Testis (tissue), 2 donors: ENCODE measurements at regions not wholly inside any gene's neighbourhood (a gene's known extent, or its start where the extent isn't known, plus 50 kb on each side); places are given as distances from the start of the nearest gene placed in this dataset.

Experiments
- DNase-seq: peaks from one replicate; pipeline ENCODE4 v3.0.0-alpha.2; 2019
- H3K27ac ChIP-seq, 2 donors: fragments of 200-600 bp; sonication (generic); one replicate each; pipeline ENCODE4 v1.5.1; 2019
- H3K27me3 ChIP-seq: fragments of 200-600 bp; sonication (generic); one replicate; pipeline ENCODE4 v1.5.1; 2019
- H3K36me3 ChIP-seq: fragments of 200-600 bp; sonication (generic); one replicate; pipeline ENCODE4 v1.5.1; 2017; ENCODE audit warnings: low read depth; ENCODE audit errors: missing control alignments
- H3K4me1 ChIP-seq: fragments of 200-600 bp; sonication (generic); one replicate; pipeline ENCODE4 v1.5.1; 2019
- H3K4me3 ChIP-seq, 2 donors: fragments of 200-600 bp; sonication (generic); one replicate each; pipeline ENCODE4 v1.5.1; 2017 to 2019
- H3K9me3 ChIP-seq: fragments of 200-600 bp; sonication (generic); one replicate; pipeline ENCODE4 v1.5.1; 2017
- CTCF ChIP-seq, 3 experiments: fragments of 450-650 bp in 2 of 3; fragments of 200-600 bp in 1 of 3; sonication (generic) in 1 of 3; IDR thresholded peaks; one replicate each; pipeline ENCODE4 v1.5.1; 2016 to 2019; ENCODE audit warnings: antibody characterized with exemption in 3 of 3, mild to moderate bottlenecking in 2 of 3, moderate library complexity in 1 of 3
- POLR2A ChIP-seq: fragments of 450-650 bp; IDR thresholded peaks from one replicate; pipeline ENCODE4 v1.6.1; 2017; ENCODE audit warnings: antibody characterized with exemption, mild to moderate bottlenecking, moderate library complexity
- WGBS, 2 donors: methylation state at CpG; one replicate each; pipeline ENCODE4 v1.1.5; 2018; 5-methylcytosine and 5-hydroxymethylcytosine counted together
- intact Hi-C: fragments of 100-400 bp; cut with DNase I; formaldehyde crosslinking; loops from one replicate; pipeline ENCODE4 v1.15.1; 2023; ENCODE audit warnings: low total_unique reads

DNA sequence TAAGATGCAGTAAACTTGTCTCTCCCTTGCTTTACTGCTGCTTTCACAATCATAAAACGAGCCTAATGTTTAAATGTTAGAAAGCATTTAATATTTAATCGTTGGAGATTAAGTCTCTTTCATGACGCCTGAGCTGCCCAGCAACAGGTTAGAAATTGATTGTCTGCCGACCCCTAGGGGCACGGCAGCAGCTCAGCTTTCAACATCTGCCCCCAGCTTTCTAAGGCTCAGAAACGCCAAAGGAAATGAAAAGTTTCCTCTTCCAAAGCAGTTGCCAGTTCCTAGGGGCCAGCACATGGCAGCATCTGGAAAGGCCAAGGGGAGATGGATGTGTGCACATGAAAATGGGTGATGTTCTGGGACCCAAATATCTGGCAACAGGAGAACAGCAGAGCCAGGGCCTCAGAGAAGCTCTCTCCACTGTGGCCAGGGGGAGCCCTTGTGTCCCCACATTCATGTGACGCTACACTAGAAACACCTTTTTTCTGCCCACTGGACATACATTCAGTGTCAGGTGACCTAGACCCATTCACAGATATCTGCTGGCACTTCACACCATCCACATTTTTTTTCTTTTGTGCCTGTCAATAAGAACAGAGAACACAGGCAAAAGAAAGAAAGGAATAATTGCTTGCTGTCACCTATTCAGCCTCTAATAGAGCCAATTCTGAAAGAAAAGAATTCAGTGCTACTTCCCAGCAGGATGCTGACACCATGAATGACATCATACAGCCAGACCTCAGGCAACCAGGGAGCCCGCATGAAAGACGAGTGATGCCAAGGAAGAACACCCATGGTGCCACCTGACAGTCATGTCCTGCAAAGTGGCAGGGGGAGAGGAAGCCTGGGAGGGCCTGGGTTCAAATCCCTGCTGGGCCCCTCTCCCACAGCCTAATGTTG lies 205.0 kb upstream of the TAS2R1 start:
- Histone ChIP-seq H3K4me3 (no peak overlapping the region), H3K4me1 (no peaks in the 10 kb centered on the region), H3K27me3 (no peaks in the 10 kb centered on the region), H3K36me3 (no peaks in the 10 kb centered on the region), H3K27ac (no peak overlapping the region), H3K9me3 (no peaks in the 10 kb centered on the region)
- 43 to 55% methylated on average over 9 of the region's 9 CpGs for WGBS, 2 donors
- DNase-seq = no peak
- TF ChIP-seq CTCF (IDR thresholded peaks at IDR 0.05) (no peak), POLR2A (no peak)
- intact Hi-C loops = no loop called here

- intact Hi-C loops = no loop called here
- no peaks in the 10 kb centered on the region for H3K9me3 ChIP-seq
- 81 to 88% methylated on average over 6 of the region's 6 CpGs for WGBS, 2 donors
- H3K4me3 ChIP-seq = no peak overlapping the region
- H3K4me1 ChIP-seq = no peaks in the 10 kb centered on the region
- DNase-seq = no peak
- no peak overlapping the region for H3K27ac ChIP-seq
- H3K27me3 ChIP-seq = no peaks in the 10 kb centered on the region
- no peaks in the 10 kb centered on the region for H3K36me3 ChIP-seq
- TF ChIP-seq CTCF (IDR thresholded peaks at IDR 0.05) = no peak
- no peak for TF ChIP-seq POLR2A
Observed at GRCh38 chr5:9833871-9834270, 203.7 kb upstream of the TAS2R1 start.

GRCh38 chr5:9832921-9833320 lies 202.8 kb upstream of the TAS2R1 start:
- H3K27me3 ChIP-seq = no peaks in the 10 kb centered on the region
- intact Hi-C loops = no loop called here
- DNase-seq = no peak
- H3K9me3 ChIP-seq = no peaks in the 10 kb centered on the region
- H3K36me3 ChIP-seq = no peaks in the 10 kb centered on the region
- H3K27ac ChIP-seq = no peak overlapping the region
- no peak for TF ChIP-seq POLR2A
- no peak for TF ChIP-seq CTCF (IDR thresholded peaks at IDR 0.05)
- H3K4me3 ChIP-seq = no peak overlapping the region
- no peaks in the 10 kb centered on the region for H3K4me1 ChIP-seq
- WGBS, 2 donors = 70 to 76% methylated on average over 5 of the region's 5 CpGs

DNA sequence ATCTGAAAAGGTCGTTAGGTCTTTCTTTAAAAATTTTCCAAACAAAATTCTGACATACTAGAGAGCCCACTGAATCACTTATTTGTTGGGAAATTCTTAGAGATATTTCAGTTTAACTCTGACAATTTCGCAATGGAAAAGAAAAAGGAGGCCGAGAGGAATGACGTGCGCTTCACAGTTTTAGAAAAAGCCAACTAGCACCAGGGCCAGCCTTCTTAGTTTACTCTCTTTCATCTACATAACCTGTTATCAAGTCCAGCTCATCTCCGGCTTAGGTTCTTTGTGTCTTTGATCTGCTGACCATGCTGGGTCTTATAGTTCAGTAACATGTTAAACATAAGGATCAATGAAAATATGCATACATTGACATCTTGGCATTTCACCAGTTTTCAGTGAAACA lies 201.7 kb upstream of the TAS2R1 start:
- intact Hi-C loops = no loop called here

More for the DNA sequence above, 201.7 kb upstream of the TAS2R1 start:
- no peak overlapping the region for H3K4me3 ChIP-seq
- no peaks in the 10 kb centered on the region for H3K9me3 ChIP-seq
- no peaks in the 10 kb centered on the region for H3K36me3 ChIP-seq
- H3K4me1 ChIP-seq = no peaks in the 10 kb centered on the region
- H3K27ac ChIP-seq = no peak overlapping the region
- TF ChIP-seq CTCF (IDR thresholded peaks at IDR 0.05) (no peak), POLR2A (no peak)
- no peak for DNase-seq
- WGBS, 2 donors = 84 to 86% methylated on average over 6 of the region's 6 CpGs
- no peaks in the 10 kb centered on the region for H3K27me3 ChIP-seq
